ENCODE measurements at regions not wholly inside any gene's neighbourhood (a gene's known extent, or its start where the extent isn't known, plus 50 kb on each side); places are given as distances from the start of the nearest gene placed in this dataset.
A peak's percentile ranks its signal among the peaks of the same experiment; 100 is the strongest.

- DNase-seq (ENCODE audit: insufficient read length, low spot score) = no peak
- TF ChIP-seq CTCF (IDR thresholded peaks at IDR 0.05; ENCODE audit: insufficient read depth, missing control alignments) = no peak
Measured at GRCh38 chr16:65716737-65717700, 595.2 kb upstream of the CDH11 start.

GRCh38 chr16:65713181-65713808, 591.4 kb upstream of the CDH11 start:
- no peak for TF ChIP-seq CTCF (IDR thresholded peaks at IDR 0.05; ENCODE audit: insufficient read depth, missing control alignments)
- FAIRE-seq (no peak), DNase-seq (ENCODE audit: insufficient read length, low spot score) (no peak)

More at GRCh38 chr16:65716737-65717700, 595.2 kb upstream of the CDH11 start:
- FAIRE-seq = no peak

GRCh38 chr16:65710107-65710506, 588.2 kb upstream of the CDH11 start:
- no peak for FAIRE-seq
- no peak for DNase-seq (ENCODE audit: insufficient read length, low spot score)
- no peak for TF ChIP-seq CTCF (IDR thresholded peaks at IDR 0.05; ENCODE audit: insufficient read depth, missing control alignments)

- FAIRE-seq (no peak), DNase-seq (ENCODE audit: insufficient read length, low spot score) (no peak)
- peak; percentile 9 for TF ChIP-seq CTCF (IDR thresholded peaks at IDR 0.05; ENCODE audit: insufficient read depth, missing control alignments)
Measured at GRCh38 chr16:65704866-65705265, 583.0 kb upstream of the CDH11 start.

GRCh38 chr16:65702707-65703402, 581.0 kb upstream of the CDH11 start:
- no peak for DNase-seq (ENCODE audit: insufficient read length, low spot score)
- no peak for FAIRE-seq

GRCh38 chr16:65700596-65700995, 578.7 kb upstream of the CDH11 start:
- no peak for TF ChIP-seq CTCF (IDR thresholded peaks at IDR 0.05; ENCODE audit: insufficient read depth, missing control alignments)
- FAIRE-seq (no peak), DNase-seq (ENCODE audit: insufficient read length, low spot score) (no peak)

More at GRCh38 chr16:65702707-65703402, 581.0 kb upstream of the CDH11 start:
- TF ChIP-seq CTCF (IDR thresholded peaks at IDR 0.05; ENCODE audit: insufficient read depth, missing control alignments) = no peak

All from D721Med (cell line).